ENCODE measurements at regions not wholly inside any gene's neighbourhood (a gene's known extent, or its start where the extent isn't known, plus 50 kb on each side); places are given as distances from the start of the nearest gene placed in this dataset.
"Not testable (repeated sequence)": the region's sequence is repeated elsewhere in the genome, so short reads cannot be mapped to it uniquely, and the experiment has no call there.

DNA sequence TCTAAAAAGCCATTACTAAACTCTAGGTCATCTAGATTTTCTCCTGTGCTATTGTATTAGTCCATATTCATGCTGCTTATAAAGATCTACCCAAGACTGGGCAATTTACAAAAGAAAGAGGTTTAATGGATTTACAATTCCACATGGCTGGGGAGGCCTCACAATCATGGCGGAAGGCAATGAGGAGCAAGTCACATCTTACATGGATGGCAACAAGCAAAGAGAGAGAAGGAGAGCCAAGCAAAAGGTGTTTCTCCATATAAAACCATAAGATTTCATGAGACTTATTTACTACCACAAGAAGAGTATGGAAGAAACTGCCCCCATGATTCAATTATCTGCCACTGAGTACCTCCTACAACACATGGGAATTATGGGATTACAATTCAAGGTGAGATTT lies 69.6 kb upstream of the CCDC6 start:
- DNase-seq, result not testable (repeated sequence)

DNA sequence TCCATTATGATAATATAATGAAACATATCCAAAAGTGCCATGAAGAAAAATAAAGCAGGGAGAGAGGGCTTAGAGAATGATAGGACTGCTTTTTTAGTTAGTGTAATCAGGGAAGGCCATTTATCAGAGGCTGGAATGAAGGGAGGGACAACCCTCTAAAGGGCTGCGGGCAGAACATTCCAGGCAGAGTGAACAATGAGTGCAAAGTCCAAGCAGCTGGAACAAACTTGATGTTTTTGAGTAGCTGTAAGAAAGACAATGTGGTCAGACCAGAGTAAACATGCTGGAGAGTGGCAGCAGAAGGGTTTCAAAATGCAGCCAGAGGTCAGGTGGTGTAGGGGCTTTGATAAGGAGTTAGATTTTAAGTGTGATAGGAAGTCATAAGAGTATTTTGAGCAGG lies 65.6 kb upstream of the CCDC6 start:
- no peak for DNase-seq

DNA sequence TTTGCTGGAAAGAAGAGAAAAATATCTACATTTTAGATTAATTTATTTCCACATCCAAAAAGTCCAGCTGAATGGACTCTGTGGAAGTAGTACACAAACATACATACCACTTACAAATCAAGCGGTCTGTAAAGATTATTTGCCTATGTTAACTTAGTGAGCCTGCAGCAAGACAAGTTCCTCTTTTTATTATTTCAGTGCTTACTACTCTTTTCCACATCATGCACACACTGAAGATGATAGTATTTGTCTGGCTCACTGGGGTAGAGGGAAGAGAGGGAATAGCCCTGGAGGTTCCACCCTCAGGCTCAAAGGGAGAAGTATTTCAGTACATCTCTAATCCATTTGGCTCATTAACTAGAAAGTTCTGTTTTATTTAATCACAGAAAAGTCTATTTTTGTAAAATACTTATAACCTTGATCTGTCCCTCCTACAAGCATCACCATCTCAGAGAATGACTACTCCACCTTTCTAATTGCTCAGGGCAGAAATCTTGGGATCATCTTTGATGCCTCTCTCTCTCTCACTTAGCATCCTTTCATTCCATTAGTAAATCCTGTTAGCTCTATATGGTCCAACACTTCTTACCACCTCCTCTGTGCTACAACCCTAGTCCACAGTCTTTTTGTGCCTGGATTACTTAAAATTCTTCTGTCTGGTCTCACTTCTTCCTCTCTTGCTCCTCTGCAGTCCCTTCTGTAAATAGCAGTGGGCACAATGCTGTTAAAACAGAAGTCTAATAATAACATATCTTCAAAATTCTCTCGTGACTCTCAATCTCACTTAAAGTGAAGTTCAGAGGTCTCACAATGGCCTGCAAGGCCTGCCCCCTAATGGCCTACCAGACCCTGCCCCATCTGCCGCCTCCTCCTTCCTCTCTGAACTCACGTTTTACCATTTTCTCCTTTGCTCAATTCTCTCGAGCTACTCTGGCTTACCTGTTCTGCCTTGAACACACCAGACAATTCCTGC lies 64.3 kb upstream of the CCDC6 start:
- DNase-seq, result no peak

DNA sequence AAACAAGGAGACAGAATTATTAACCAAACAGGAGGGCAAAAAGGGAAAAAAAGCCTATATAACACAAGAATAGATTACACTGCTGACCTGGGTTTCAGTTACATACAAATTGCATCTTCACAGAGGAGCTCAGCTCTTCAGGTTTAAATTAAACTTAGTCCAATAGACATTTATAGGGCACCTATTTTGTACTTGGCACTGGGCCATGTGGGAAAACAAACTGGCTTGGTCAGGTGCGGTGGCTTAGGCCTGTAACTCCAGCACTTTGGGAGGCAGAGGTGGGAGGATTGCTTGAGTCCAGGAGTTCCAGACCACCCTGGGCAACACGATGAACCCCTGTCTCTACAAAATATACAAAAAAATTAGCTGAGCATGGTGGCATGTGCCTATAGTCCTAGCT lies 62.3 kb upstream of the CCDC6 start:
- DNase-seq, result no peak

DNA sequence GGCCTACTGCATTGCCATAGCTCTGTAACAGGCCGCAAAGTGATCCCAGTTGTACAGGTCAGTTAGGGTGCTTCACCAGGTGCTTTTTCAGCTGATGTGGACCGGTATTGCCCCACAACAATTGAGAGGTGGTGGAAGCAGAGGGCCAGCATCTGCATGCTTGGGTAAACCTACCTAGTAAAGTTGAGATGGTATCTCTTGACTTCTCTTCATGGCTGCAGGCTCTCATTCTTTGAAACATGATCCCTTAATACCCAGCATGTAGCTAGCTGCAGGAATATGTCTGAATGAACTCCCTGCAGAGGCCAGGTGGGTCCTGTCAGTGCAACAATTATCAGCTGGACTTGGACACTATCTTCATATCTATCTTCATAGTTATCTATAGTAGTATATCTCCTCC lies 60.7 kb upstream of the CCDC6 start:
- peak; percentile 21 for DNase-seq

DNA sequence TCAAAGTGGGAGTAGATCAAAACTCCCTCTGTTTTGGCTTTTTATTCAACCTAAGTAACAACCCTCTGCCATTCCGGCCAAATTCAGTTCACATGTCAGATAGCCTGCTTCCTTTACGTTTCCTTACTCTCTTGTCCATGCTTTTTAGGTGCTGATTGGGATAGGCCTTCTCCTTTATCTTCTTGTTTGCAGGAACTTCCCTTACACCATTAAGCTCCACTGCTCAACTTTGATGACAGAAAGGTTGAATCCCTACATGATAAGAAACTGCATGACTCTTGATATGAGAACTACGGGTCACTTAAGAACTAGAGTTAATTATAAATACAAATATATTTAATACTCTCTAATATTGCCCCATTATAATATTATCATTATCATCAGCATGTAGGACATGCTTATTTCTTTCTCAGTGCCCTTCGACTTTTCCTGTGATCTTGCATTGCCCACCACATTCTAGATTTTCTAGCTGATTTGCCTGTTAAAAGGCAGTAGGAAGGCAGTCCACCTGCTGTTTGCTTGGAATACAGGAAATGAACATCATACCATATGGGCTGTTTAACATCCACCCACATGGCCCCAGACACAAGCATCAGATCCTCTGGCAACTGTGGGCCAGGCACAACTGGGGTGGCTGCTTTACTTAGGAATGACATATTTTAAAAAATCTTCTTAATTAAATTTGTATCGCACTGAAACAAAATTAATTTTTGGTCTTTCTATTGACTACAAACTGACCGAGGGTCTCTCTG lies 59.7 kb upstream of the CCDC6 start:
- DNase-seq, result peak; percentile 53

GRCh38 chr10:59962756-59963155 lies 56.4 kb upstream of the CCDC6 start:
- DNase-seq, result no peak

DNA sequence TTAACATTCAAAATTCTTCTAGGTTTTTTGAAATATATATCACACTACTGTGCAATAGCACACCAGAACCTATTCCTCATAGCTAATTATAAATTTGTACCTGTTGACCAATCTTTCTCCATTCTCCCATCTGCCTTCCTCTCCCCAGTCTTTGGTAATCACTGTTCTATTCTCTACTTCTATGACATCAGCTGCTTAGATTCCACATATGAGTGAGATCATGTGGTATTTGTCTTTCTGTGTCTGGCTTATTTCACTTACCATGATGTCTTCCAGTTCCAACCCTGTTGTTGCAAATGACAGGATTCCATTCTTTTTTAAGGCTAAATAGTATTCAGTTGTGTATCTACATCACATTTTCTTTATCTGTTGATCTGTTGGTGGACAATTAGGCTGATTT lies 54.4 kb upstream of the CCDC6 start:
- DNase-seq, result no peak

- DNase-seq, result no peak
Measured at GRCh38 chr10:59959504-59960018, 53.2 kb upstream of the CCDC6 start.

GRCh38 chr10:59958882-59959281 lies 52.5 kb upstream of the CCDC6 start:
- no peak for DNase-seq

DNA sequence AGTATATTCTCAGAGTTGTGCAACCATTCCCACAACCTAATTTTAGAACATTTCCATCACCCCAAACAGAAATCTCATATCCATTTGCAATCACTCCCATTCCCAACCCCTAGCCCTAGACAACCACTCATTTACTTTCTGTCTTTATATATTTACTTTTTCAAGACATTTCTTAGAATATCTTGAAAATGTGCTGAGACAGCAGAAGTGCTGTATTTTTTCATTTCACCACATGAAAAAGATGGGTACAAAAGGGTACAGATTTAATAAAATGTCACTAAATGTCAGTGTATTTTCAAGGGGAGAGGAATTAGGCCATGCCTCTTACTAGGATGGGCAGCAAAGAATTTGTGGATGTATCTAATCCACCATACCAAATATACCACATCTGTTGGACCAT lies 51.6 kb upstream of the CCDC6 start:
- DNase-seq, result no peak

Measured in NCI-H2171 treated with DMSO at 0.1 percent for 48 hours (cell line).